H9 (cell line): ENCODE measurements at regions not wholly inside any gene's neighbourhood (a gene's known extent, or its start where the extent isn't known, plus 50 kb on each side); places are given as distances from the start of the nearest gene placed in this dataset.

Experiments
- DNase-seq: peaks from one replicate; pipeline ENCODE4 v3.0.0-alpha.2; 2017
- H2AFZ ChIP-seq: one replicate; pipeline ENCODE4 v1.6.1; 2013; ENCODE audit warnings: mild to moderate bottlenecking, low read length, control low read depth, moderate library complexity
- H2AK5ac ChIP-seq: 2 replicates; pipeline ENCODE4 v1.6.1; 2013; ENCODE audit warnings: low read length, control low read depth, mixed read lengths; ENCODE audit not compliant: insufficient read length
- H2BK120ac ChIP-seq: one replicate; pipeline ENCODE4 v1.6.1; 2013; ENCODE audit warnings: low read depth, mild to moderate bottlenecking, low read length, control low read depth, inconsistent platforms; ENCODE audit not compliant: poor library complexity, severe bottlenecking
- H2BK12ac ChIP-seq: 2 replicates; pipeline ENCODE4 v1.6.1; 2013; ENCODE audit warnings: low read length, control low read depth, mixed read lengths, low read depth; ENCODE audit not compliant: insufficient read length
- H2BK15ac ChIP-seq: 2 replicates; pipeline ENCODE4 v1.6.1; 2013; ENCODE audit warnings: low read depth, low read length, control low read depth
- H2BK20ac ChIP-seq: one replicate; pipeline ENCODE4 v1.6.1; 2013; ENCODE audit warnings: low read depth, mild to moderate bottlenecking, low read length, control low read depth, inconsistent platforms; ENCODE audit not compliant: poor library complexity, severe bottlenecking
- H2BK5ac ChIP-seq: 2 replicates; pipeline ENCODE4 v1.6.1; 2013; ENCODE audit warnings: low read length, control low read depth, mixed read lengths; ENCODE audit not compliant: insufficient read length
- H3K14ac ChIP-seq: 2 replicates; pipeline ENCODE4 v1.6.1; 2013; ENCODE audit warnings: low read length, control low read depth; ENCODE audit not compliant: insufficient read depth
- H3K18ac ChIP-seq: 2 replicates; pipeline ENCODE4 v1.6.1; 2013; ENCODE audit warnings: low read depth, mild to moderate bottlenecking, mixed read lengths, low read length, control low read depth; ENCODE audit not compliant: insufficient read length
- H3K23ac ChIP-seq: 2 replicates; pipeline ENCODE4 v1.6.1; 2013; ENCODE audit warnings: low read length, control low read depth, mixed read lengths, low read depth; ENCODE audit not compliant: insufficient read length
- H3K23me2 ChIP-seq: 2 replicates; pipeline ENCODE4 v1.6.1; 2013; ENCODE audit warnings: low read depth, mild to moderate bottlenecking, mixed read lengths, low read length, control low read depth; ENCODE audit not compliant: insufficient read length, poor library complexity, severe bottlenecking
- H3K27ac ChIP-seq: 2 replicates; pipeline ENCODE4 v1.5.1; 2013; ENCODE audit warnings: low read length, control low read depth, mixed read lengths, low read depth; ENCODE audit not compliant: insufficient read length
- H3K27me3 ChIP-seq: 2 replicates; pipeline ENCODE4 v1.6.1; 2013; ENCODE audit warnings: low read length, control low read depth, inconsistent platforms; ENCODE audit not compliant: insufficient read depth
- H3K4ac ChIP-seq: 2 replicates; pipeline ENCODE4 v1.6.1; 2013; ENCODE audit warnings: low read depth, mild to moderate bottlenecking, control low read depth, inconsistent platforms, low read length, moderate library complexity
- H3K4me1 ChIP-seq: 2 replicates; pipeline ENCODE4 v1.6.1; 2013; ENCODE audit warnings: low read length, control low read depth, inconsistent platforms; ENCODE audit not compliant: insufficient read depth
- H3K4me2 ChIP-seq: 2 replicates; pipeline ENCODE4 v1.6.1; 2013; ENCODE audit warnings: low read length, control low read depth, mixed read lengths; ENCODE audit not compliant: insufficient read length, insufficient read depth
- H3K56ac ChIP-seq: 2 replicates; pipeline ENCODE4 v1.6.1; 2013; ENCODE audit warnings: low read depth, mild to moderate bottlenecking, mixed read lengths, low read length, control low read depth; ENCODE audit not compliant: insufficient read length
- H3K79me1 ChIP-seq: 2 replicates; pipeline ENCODE4 v1.6.1; 2013; ENCODE audit warnings: low read depth, mild to moderate bottlenecking, moderate library complexity, low read length, control low read depth, inconsistent platforms; ENCODE audit not compliant: insufficient read depth, poor library complexity, severe bottlenecking
- H3K79me2 ChIP-seq: 2 replicates; pipeline ENCODE4 v1.6.1; 2013; ENCODE audit warnings: low read length, control low read depth, inconsistent platforms; ENCODE audit not compliant: insufficient read depth
- H3K9ac ChIP-seq: 2 replicates; pipeline ENCODE4 v1.6.1; 2013; ENCODE audit warnings: low read length, control low read depth, mixed read lengths; ENCODE audit not compliant: insufficient read length; ENCODE audit errors: extremely low read depth
- H3K9me3 ChIP-seq: one replicate; pipeline ENCODE4 v1.6.1; 2013; ENCODE audit warnings: low read depth, low read length, inconsistent platforms; ENCODE audit not compliant: control insufficient read depth
- H3T11ph ChIP-seq: one replicate; pipeline ENCODE4 v1.6.1; 2013; ENCODE audit warnings: mild to moderate bottlenecking, low read length, control low read depth, inconsistent platforms
- H4K20me1 ChIP-seq: one replicate; pipeline ENCODE4 v1.6.1; 2013; ENCODE audit not compliant: control insufficient read depth, insufficient read length, insufficient read depth
- H4K5ac ChIP-seq: 2 replicates; pipeline ENCODE4 v1.6.1; 2013; ENCODE audit warnings: low read depth, mild to moderate bottlenecking, mixed read lengths, low read length, control low read depth; ENCODE audit not compliant: insufficient read length
- H4K8ac ChIP-seq: replicated peaks from 2 replicates; pipeline ENCODE4 v1.6.1; 2013; ENCODE audit warnings: low read length, control low read depth, mixed read lengths, low read depth; ENCODE audit not compliant: insufficient read length
- H4K91ac ChIP-seq: 2 replicates; pipeline ENCODE4 v1.6.1; 2013; ENCODE audit warnings: low read depth, mild to moderate bottlenecking, moderate library complexity, mixed read lengths, low read length, control low read depth; ENCODE audit not compliant: insufficient read length
- H3K27ac Mint-ChIP-seq, 3 experiments: 2 replicates in 2 of 3; 3 replicates in 1 of 3; pipeline ENCODE4 v1.8.0; 2020 to 2021; ENCODE audit warnings: mixed read lengths in 3 of 3, mild to moderate bottlenecking in 1 of 3, moderate library complexity in 1 of 3
- H3K27me3 Mint-ChIP-seq: 2 replicates; pipeline ENCODE4 v1.8.0; 2021; ENCODE audit warnings: low read depth, mild to moderate bottlenecking, moderate library complexity, mixed read lengths
- H3K36me3 Mint-ChIP-seq, 3 experiments: 2 replicates in 2 of 3; 3 replicates in 1 of 3; pipeline ENCODE4 v1.8.0; 2020 to 2021; ENCODE audit warnings: low read depth in 3 of 3, mixed read lengths in 3 of 3; ENCODE audit not compliant: insufficient read depth in 1 of 3
- H3K4me1 Mint-ChIP-seq, 2 experiments: 2 replicates each; pipeline ENCODE4 v1.8.0; 2020; ENCODE audit warnings: mixed read lengths in 2 of 2
- H3K4me3 Mint-ChIP-seq, 2 experiments: 2 replicates in 1 of 2; 3 replicates in 1 of 2; pipeline ENCODE4 v1.8.0; 2020 to 2021; ENCODE audit warnings: mild to moderate bottlenecking in 2 of 2, mixed read lengths in 2 of 2, moderate library complexity in 1 of 2
- H3K9me3 Mint-ChIP-seq, 2 experiments: 2 replicates in 1 of 2; 3 replicates in 1 of 2; pipeline ENCODE4 v1.8.0; 2020; ENCODE audit warnings: mild to moderate bottlenecking in 2 of 2, mixed read lengths in 2 of 2, moderate library complexity in 1 of 2
- CTCF ChIP-seq: fragments of 200-600 bp; sonication (generic); conservative IDR thresholded peaks from 3 replicates; pipeline ENCODE4 v1.8.0; 2021; ENCODE audit warnings: antibody characterized with exemption, mild to moderate bottlenecking
- WGBS: extraction: QIAGEN DNeasy Blood & Tissue Kit; methylation state at CpG from one replicate; pipeline ENCODE4 v1.1.7; 2013; ENCODE audit warnings: missing lambda C conversion rate, low lambda C conversion rate, mixed read lengths; ENCODE audit not compliant: insufficient read length; ENCODE audit errors: extremely low coverage; 5-methylcytosine and 5-hydroxymethylcytosine counted together

- no CpG with 5 or more reads among the region's 3 CpGs for WGBS
These were observed 164.1 kb upstream of the GJE1 start for GRCh38 chr6:141968632-141969031.

More at GRCh38 chr6:141968632-141969031, 164.1 kb upstream of the GJE1 start:
- Histone ChIP-seq H2AFZ (no peak overlapping the region), H3K79me2 (no peaks in the 10 kb centered on the region), H3K23ac (no peak overlapping the region), H3K56ac (no peak overlapping the region), H2BK5ac (no peak overlapping the region), H3K79me1 (no peaks in the 10 kb centered on the region), H2BK15ac (no peak overlapping the region), H3K9ac (no peak overlapping the region), H3K23me2 (no peaks in the 10 kb centered on the region), H2BK12ac (no peak overlapping the region), H3K14ac (no peak overlapping the region), H3K27ac (no peak overlapping the region), H4K20me1 (no peaks in the 10 kb centered on the region), H2BK120ac (no peak overlapping the region), H3K18ac (no peak overlapping the region), H4K91ac (no peak overlapping the region), H2AK5ac (no peak overlapping the region), H3K4me1 (no peaks in the 10 kb centered on the region; the same call in 1 of the 2 replicates), H3K4me2 (no peak overlapping the region), H2BK20ac (no peak overlapping the region), H3K4ac (no peak overlapping the region), H3T11ph (no peak overlapping the region), H4K8ac (no peak overlapping the region), H3K27me3 (no peaks in the 10 kb centered on the region), H3K9me3 (no peaks in the 10 kb centered on the region), H4K5ac (no peak overlapping the region)
- peaks cover 42 to 43% of the 10 kb centered on the region in 2 experiments for H3K4me1 Mint-ChIP-seq
- no peaks in the 10 kb centered on the region for H3K27me3 Mint-ChIP-seq
- peaks cover 14 to 36% (median 15%) of the 10 kb centered on the region in 3 experiments for H3K36me3 Mint-ChIP-seq
- H3K9me3 Mint-ChIP-seq: peaks cover 11 to 17% of the 10 kb centered on the region in 2 experiments; a peak in 4 of 5 replicates
- no peak overlapping the region for H3K4me3 Mint-ChIP-seq
- no peak for DNase-seq
- no peak for TF ChIP-seq CTCF
- no peak overlapping the region for H3K27ac Mint-ChIP-seq
